HepG2 (cell line): ENCODE measurements at regions not wholly inside any gene's neighbourhood (a gene's known extent, or its start where the extent isn't known, plus 50 kb on each side); places are given as distances from the start of the nearest gene placed in this dataset.

Experiments
- BRCA1 ChIP-seq: sonication (generic); formaldehyde crosslinking; IDR thresholded peaks from 2 replicates; pipeline ENCODE4 v1.4.0; 2020; ENCODE audit warnings: missing genetic modification reagents
- FOXA3 ChIP-seq: IDR thresholded peaks from 2 replicates; pipeline ENCODE4 v1.6.1; 2016; ENCODE audit warnings: missing genetic modification reagents, missing compliant biosample characterization
- FOXK1 ChIP-seq: sonication (generic); formaldehyde crosslinking; IDR thresholded peaks from 2 replicates; pipeline ENCODE4 v1.4.0; 2020; ENCODE audit warnings: low read depth, missing genetic modification reagents, borderline replicate concordance
- HMG20A ChIP-seq: IDR thresholded peaks from 2 replicates; pipeline ENCODE4 v1.6.1; 2016; ENCODE audit warnings: borderline replicate concordance
- NFIC ChIP-seq: IDR thresholded peaks from 2 replicates; pipeline ENCODE4 v1.6.1; 2012; ENCODE audit warnings: mild to moderate bottlenecking, low read length, inconsistent platforms
- TBP ChIP-seq: sonication (generic); formaldehyde crosslinking; IDR thresholded peaks from 2 replicates; pipeline ENCODE4 v1.5.0; 2020; ENCODE audit warnings: missing genetic modification reagents
- ZBTB1 ChIP-seq: sonication (generic); formaldehyde crosslinking; IDR thresholded peaks from 2 replicates; pipeline ENCODE4 v1.4.0; 2020; ENCODE audit warnings: missing genetic modification reagents, borderline replicate concordance
- TF ChIP-seq, protein P1 (sequence below): sonication (generic); formaldehyde crosslinking; IDR thresholded peaks from 2 replicates; pipeline ENCODE4 v1.4.0; 2020; ENCODE audit warnings: missing genetic modification reagents
- TF ChIP-seq, protein P2 (sequence below): sonication (generic); formaldehyde crosslinking; IDR thresholded peaks from 2 replicates; pipeline ENCODE4 v1.5.0; 2020; ENCODE audit warnings: missing genetic modification reagents
- TF ChIP-seq, protein P3 (sequence below), 2 experiments: IDR thresholded peaks; 2 replicates each; pipeline ENCODE4 v1.6.1; 2011 to 2012; ENCODE audit warnings: low read length in 2 of 2, borderline replicate concordance in 1 of 2, low read depth in 1 of 2, mild to moderate bottlenecking in 1 of 2, moderate library complexity in 1 of 2
- TF ChIP-seq, protein P4 (sequence below): sonication (generic); formaldehyde crosslinking; IDR thresholded peaks from 2 replicates; pipeline ENCODE4 v1.5.0; 2020; ENCODE audit warnings: mild to moderate bottlenecking, missing genetic modification reagents, moderate library complexity
- TF ChIP-seq, protein P5 (sequence below): sonication (generic); formaldehyde crosslinking; IDR thresholded peaks from 2 replicates; pipeline ENCODE4 v1.4.0; 2020; ENCODE audit warnings: missing genetic modification reagents

DNA sequence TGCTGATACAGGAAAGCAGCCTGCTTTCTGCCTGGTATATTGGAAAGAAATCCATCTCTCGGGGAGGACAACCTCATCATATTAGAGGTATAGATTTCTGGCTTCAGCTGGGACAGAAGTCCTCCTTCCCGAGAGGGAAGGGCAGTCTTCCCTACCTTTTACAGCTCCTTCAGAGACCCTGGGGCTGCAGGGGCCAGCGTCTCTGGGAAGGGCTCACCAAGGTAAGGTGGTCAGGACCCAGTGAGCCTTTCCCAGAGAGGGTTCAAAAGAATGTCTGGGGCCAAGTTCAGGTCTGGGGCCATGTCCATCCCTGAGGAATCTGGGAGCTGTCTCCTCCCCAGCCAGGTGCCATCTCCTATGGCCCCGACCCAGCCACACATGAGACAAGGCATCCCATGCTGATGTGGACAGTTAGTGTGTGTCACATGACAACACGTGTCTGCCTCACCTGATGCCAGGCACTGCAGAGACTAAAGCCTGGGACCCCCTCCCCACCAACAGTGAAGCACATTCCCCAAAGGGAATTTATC lies 136.4 kb downstream of the URI1 start:
- TF ChIP-seq, protein P1, sequence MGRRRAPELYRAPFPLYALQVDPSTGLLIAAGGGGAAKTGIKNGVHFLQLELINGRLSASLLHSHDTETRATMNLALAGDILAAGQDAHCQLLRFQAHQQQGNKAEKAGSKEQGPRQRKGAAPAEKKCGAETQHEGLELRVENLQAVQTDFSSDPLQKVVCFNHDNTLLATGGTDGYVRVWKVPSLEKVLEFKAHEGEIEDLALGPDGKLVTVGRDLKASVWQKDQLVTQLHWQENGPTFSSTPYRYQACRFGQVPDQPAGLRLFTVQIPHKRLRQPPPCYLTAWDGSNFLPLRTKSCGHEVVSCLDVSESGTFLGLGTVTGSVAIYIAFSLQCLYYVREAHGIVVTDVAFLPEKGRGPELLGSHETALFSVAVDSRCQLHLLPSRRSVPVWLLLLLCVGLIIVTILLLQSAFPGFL (CRISPR knock-in tag) = no peak
- TF ChIP-seq, protein P2, sequence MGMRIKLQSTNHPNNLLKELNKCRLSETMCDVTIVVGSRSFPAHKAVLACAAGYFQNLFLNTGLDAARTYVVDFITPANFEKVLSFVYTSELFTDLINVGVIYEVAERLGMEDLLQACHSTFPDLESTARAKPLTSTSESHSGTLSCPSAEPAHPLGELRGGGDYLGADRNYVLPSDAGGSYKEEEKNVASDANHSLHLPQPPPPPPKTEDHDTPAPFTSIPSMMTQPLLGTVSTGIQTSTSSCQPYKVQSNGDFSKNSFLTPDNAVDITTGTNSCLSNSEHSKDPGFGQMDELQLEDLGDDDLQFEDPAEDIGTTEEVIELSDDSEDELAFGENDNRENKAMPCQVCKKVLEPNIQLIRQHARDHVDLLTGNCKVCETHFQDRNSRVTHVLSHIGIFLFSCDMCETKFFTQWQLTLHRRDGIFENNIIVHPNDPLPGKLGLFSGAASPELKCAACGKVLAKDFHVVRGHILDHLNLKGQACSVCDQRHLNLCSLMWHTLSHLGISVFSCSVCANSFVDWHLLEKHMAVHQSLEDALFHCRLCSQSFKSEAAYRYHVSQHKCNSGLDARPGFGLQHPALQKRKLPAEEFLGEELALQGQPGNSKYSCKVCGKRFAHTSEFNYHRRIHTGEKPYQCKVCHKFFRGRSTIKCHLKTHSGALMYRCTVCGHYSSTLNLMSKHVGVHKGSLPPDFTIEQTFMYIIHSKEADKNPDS = no peak
- TF ChIP-seq, protein P3, sequence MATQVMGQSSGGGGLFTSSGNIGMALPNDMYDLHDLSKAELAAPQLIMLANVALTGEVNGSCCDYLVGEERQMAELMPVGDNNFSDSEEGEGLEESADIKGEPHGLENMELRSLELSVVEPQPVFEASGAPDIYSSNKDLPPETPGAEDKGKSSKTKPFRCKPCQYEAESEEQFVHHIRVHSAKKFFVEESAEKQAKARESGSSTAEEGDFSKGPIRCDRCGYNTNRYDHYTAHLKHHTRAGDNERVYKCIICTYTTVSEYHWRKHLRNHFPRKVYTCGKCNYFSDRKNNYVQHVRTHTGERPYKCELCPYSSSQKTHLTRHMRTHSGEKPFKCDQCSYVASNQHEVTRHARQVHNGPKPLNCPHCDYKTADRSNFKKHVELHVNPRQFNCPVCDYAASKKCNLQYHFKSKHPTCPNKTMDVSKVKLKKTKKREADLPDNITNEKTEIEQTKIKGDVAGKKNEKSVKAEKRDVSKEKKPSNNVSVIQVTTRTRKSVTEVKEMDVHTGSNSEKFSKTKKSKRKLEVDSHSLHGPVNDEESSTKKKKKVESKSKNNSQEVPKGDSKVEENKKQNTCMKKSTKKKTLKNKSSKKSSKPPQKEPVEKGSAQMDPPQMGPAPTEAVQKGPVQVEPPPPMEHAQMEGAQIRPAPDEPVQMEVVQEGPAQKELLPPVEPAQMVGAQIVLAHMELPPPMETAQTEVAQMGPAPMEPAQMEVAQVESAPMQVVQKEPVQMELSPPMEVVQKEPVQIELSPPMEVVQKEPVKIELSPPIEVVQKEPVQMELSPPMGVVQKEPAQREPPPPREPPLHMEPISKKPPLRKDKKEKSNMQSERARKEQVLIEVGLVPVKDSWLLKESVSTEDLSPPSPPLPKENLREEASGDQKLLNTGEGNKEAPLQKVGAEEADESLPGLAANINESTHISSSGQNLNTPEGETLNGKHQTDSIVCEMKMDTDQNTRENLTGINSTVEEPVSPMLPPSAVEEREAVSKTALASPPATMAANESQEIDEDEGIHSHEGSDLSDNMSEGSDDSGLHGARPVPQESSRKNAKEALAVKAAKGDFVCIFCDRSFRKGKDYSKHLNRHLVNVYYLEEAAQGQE (IDR thresholded peaks at IDR 0.05; ENCODE audit: borderline replicate concordance in 1 of 2, low read depth in 1 of 2, low read length in 2 of 2) = no peak
- TF ChIP-seq ZBTB1 (CRISPR knock-in tag) (no peak), TBP (no peak), FOXA3 (CRISPR knock-in tag) (no peak), FOXK1 (CRISPR knock-in tag) (no peak), NFIC (no peak), HMG20A (CRISPR knock-in tag) (no peak), BRCA1 (no peak)
- TF ChIP-seq, protein P4, sequence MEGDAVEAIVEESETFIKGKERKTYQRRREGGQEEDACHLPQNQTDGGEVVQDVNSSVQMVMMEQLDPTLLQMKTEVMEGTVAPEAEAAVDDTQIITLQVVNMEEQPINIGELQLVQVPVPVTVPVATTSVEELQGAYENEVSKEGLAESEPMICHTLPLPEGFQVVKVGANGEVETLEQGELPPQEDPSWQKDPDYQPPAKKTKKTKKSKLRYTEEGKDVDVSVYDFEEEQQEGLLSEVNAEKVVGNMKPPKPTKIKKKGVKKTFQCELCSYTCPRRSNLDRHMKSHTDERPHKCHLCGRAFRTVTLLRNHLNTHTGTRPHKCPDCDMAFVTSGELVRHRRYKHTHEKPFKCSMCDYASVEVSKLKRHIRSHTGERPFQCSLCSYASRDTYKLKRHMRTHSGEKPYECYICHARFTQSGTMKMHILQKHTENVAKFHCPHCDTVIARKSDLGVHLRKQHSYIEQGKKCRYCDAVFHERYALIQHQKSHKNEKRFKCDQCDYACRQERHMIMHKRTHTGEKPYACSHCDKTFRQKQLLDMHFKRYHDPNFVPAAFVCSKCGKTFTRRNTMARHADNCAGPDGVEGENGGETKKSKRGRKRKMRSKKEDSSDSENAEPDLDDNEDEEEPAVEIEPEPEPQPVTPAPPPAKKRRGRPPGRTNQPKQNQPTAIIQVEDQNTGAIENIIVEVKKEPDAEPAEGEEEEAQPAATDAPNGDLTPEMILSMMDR (CRISPR knock-in tag) = no peak
- TF ChIP-seq, protein P5, sequence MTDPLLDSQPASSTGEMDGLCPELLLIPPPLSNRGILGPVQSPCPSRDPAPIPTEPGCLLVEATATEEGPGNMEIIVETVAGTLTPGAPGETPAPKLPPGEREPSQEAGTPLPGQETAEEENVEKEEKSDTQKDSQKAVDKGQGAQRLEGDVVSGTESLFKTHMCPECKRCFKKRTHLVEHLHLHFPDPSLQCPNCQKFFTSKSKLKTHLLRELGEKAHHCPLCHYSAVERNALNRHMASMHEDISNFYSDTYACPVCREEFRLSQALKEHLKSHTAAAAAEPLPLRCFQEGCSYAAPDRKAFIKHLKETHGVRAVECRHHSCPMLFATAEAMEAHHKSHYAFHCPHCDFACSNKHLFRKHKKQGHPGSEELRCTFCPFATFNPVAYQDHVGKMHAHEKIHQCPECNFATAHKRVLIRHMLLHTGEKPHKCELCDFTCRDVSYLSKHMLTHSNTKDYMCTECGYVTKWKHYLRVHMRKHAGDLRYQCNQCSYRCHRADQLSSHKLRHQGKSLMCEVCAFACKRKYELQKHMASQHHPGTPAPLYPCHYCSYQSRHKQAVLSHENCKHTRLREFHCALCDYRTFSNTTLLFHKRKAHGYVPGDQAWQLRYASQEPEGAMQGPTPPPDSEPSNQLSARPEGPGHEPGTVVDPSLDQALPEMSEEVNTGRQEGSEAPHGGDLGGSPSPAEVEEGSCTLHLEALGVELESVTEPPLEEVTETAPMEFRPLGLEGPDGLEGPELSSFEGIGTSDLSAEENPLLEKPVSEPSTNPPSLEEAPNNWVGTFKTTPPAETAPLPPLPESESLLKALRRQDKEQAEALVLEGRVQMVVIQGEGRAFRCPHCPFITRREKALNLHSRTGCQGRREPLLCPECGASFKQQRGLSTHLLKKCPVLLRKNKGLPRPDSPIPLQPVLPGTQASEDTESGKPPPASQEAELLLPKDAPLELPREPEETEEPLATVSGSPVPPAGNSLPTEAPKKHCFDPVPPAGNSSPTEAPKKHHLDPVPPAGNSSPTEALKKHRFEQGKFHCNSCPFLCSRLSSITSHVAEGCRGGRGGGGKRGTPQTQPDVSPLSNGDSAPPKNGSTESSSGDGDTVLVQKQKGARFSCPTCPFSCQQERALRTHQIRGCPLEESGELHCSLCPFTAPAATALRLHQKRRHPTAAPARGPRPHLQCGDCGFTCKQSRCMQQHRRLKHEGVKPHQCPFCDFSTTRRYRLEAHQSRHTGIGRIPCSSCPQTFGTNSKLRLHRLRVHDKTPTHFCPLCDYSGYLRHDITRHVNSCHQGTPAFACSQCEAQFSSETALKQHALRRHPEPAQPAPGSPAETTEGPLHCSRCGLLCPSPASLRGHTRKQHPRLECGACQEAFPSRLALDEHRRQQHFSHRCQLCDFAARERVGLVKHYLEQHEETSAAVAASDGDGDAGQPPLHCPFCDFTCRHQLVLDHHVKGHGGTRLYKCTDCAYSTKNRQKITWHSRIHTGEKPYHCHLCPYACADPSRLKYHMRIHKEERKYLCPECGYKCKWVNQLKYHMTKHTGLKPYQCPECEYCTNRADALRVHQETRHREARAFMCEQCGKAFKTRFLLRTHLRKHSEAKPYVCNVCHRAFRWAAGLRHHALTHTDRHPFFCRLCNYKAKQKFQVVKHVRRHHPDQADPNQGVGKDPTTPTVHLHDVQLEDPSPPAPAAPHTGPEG (CRISPR knock-in tag) = no peak
